HG02678 (cell line): ENCODE measurements at regions not wholly inside any gene's neighbourhood (a gene's known extent, or its start where the extent isn't known, plus 50 kb on each side); places are given as distances from the start of the nearest gene placed in this dataset.
A peak's percentile ranks its signal among the peaks of the same experiment; 100 is the strongest.

Source experiments
- ATAC-seq: cut with Tn5 transposase; IDR thresholded peaks from one replicate; pipeline ENCODE4 v1.9.1; 2021; ENCODE audit warnings: mild to moderate bottlenecking, moderate library complexity; ENCODE audit not compliant: unreplicated experiment

DNA sequence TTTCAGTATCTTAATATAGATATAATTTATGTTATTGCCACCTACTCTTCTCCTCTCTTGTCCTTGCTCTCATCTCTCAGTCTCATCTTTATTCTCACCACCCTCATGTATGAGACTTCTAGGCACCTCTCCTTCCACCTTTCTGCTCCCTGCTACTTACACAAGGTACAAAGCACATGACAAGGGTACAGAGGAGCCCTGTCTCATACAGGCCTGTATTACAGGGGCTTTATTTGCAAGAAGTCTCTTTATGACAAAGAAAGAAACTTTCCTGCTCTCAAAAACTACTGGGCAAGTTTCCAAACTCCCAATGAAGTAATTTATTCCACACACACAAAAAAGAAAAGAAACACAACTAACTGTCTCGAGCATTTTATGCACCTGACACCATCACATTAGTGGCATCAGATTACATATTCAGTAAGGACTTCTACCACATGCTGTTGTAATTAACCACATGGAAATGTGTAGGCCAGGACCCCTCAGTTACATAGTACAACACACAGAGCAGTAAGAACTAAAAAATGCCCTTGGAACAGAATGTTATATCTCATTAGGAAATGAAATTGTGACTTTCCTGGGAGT is 253.1 kb downstream of the FZD1 start:
- ATAC-seq = no peak

DNA sequence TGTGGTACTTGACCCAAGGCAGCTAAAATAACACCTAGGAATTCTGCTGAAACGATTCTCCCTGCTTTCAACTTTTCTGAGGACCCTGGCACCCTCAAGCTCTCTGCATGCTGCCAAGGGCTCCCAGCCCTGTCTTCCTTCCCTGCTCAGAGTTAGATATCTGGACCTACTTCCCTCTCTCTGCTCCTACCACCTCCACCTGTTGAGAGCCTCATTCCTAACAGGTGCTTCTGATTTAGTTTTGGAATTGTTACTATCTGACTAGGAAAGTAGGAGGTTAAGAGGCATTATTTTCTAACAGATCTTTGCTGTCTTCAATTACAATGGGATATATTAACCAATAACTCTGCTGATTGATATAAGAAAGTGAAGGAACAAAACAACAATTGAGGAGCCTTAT is 253.8 kb downstream of the FZD1 start:
- ATAC-seq = no peak

DNA sequence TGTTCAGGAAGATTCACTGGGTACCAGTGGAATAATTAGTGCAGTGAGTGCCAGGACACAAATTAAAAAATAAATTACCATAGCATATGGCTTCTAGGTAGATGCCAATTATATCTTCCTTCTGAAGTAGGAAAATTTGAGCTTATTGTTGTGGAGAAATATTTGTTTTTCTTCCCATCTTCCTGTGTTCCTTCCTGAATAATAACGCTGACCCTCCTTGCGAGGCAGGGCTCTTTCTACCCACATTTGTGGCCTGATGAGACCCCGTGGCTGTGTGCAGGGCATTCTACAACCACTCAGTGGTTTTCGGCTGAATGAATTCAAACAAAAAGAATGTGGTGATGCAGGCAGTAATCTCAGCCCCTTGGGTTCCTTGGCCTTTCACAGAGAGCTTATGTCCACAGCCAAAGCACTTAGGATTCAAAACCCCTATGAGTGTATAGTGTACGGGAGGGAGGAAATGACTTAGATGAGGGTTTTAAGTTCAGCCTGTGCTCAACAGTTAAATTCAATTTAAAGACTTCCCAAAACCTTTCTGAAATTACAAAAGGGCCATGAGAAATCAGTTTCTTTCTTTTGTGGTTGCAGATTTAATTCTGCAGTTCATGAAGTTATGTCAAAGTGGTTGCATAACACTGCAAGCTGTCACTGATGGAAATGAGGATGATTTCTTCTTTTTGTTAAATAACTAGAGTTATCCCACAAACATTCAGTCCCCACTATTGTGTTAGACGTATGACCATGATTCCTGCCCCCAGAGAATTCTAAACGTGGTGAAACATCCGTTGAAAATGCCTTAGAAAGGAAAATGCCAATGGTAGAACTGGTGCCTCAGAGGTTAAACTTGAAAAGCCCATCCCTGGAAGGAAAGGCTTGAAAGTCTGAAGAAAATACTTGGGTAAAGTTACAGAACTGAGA is 255.3 kb downstream of the FZD1 start:
- no peak for ATAC-seq

DNA sequence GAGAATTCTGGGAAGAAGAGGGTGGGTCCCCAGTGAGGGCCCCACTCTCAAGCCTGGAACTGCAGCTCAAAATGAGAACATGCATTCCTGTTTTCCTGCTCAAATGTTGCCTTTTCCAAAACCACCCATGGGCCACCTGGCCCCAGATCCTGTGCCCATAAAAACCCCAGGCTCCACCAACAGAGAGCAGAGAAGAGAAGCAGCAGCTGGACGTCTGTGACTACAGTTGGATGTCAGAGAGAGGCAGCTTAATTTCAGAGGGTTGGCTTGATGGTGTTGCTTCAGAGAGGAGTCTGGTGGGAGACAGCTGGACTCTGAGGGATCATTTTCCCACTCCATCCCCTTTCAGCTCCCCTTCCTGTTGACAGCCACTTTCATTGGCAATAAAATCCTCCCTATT is 256.4 kb downstream of the FZD1 start:
- ATAC-seq = no peak

DNA sequence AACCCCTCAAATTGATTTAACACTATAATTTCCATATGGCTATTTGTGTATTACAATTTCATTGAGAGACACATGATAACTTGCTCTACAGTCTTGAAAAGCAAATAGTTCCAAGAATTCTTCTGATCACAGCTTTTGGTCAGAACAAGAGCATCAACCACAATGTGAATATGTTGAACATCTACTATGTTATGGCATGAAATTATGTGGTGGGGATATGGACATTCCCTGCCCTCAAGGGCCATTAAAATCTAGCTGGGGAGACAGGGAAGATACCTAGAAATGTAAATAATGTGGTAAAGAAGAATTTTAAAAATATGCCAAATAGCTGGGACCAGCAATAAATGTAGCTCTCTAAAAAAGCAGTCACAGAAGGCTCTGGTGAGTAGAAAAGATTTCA is 262.2 kb downstream of the FZD1 start:
- no peak for ATAC-seq

DNA sequence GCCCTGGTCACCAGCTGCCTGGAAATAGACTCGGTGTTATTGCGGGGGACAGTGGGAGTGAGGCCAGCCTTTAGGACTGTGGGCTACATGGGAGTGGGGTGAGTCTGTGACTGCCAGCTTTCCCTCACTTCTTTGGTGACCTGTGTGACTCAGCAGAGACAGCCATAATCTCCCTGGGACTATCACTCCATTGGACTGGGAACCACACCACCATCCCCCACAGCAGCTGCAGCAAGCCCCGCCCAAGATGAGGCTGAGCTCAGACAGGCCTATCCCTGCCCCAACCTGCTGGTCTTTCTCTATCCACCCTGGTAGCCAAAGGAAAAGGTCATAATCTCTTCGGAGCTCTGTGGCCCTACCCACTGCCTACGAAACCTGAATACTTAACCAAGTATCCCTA is 263.2 kb downstream of the FZD1 start:
- ATAC-seq = no peak

DNA sequence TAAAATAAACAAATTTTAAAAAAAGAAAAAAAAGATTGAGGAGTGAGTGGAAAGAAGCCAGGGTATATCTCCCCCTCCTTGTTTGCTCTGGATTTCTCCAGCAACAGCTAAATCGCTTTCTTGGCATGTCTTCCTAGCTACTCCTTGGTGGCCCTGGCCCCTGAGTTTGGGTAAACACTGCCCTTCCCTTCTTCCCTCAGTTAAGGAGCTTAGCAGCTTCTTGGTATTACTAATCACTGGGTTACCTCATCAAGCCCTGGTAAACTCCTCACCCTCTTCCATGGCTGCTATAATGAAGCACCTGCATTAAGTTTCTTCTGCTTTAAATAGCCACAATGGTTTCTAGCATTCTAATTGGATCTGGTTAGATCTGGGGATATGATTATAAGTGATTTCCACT is 269.8 kb downstream of the FZD1 start:
- no peak for ATAC-seq

DNA sequence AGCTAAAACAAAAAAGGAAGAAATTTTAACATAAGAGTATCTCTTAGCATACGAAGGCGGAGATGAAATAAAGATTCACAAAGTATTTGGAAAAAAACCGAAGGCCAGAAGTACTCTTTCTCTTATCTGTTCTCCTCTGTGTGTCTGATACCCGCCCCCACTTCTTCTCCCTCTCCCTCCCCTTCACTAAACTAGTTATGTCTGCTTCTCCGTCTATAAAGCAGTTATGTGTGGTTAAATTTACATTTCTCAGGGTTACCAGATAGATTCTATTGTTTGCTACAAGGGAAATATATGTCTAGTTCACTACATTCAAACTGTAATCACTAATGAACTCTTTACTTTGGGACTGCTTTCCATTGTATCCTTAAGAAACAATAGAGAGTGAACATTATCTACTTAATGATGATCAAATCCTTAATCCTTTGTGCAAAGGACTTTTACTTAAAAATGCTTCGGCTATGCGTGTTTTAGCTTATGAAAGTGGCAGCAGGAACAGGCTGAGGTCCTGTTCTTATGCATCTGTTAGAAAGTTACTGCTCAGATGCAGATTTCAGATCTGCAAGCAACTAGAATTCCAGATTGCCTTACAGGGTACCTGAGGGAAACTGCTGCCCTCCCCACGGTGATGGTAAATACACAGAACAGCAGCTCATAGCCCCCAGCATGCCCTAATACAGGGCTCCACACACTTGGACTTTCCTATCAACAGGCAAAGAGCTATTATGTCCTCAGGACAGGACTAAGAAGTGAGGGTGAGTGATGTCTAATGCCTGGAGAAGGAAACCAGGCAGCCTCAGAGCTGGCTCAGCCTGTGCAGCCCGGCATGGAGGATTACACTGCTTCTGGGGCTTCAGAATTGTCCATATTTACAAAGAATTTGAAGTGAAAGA is 273.3 kb downstream of the FZD1 start:
- ATAC-seq = no peak

DNA sequence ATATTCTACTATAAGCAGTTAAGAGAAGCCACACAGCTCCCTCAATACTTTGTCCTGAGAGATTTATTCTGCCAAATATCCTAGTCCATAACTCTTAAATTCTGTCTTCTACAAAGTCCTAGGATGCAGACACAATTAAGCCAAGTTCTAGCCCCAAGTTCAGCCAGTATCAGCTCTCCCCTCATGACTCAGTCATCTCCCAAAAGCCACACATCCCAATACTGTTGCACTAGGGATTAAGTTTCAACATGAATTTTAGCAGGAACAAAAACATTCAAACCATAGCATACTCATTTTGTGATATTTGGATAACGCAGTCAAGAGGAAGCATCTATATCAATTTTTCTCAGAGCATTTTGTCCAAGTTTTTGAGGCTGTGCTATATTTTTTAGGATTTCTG is 277.4 kb downstream of the FZD1 start:
- ATAC-seq = no peak

DNA sequence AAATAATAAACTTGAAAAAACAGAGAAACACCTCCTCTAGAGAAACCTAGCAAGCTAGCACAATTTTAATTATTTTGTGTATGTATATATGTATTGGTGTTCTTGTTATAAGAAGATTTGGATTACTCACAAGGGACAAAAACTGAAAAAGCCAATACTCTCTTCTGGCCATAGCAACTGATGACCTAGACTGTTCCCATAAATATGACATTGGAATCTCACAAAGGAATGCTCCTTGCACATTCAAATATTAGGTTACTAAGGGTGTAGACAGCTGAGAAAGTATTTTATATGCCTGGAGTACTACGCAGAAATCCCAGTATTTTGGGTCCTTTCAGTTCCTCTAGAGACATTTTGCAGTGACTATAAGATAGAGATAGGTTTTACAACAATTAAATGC is 279.4 kb downstream of the FZD1 start:
- ATAC-seq = no peak

DNA sequence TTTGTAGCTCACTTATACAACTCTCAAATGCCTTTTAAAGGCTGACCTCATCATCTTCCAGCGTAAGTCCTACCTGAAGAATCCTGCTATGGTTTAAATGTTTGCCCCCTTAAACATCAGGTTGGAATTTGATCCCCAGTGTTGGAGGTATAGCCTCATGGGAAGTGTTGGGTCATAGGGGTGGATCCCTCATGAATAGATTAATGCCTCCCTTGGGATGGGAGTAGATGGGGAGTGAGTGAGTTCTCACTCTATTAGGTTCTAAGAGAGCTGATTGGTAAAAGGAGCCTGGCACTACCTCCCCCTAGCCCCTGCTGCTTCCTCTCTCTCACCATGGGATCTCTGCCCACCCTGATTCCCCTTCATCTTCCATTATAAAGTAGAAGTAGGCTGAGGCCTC is 285.6 kb downstream of the FZD1 start:
- no peak for ATAC-seq

DNA sequence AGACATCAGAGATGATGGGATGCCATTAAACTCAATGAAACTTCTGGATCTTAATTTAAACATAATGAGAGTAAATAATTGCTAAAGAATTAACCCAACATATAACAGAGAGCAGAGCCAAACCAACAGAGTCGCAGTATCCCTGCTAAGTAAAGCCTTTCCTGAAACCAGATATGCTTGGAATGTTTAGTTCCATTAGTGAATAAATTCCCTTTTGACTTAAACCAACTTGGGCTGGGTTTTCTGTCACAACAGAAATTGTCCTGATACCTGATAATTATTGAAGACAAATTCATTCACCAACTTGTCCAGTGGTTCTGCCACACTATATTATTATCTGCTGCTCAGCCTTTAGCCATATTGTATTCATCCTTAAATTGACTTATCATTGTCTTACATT is 286.7 kb downstream of the FZD1 start:
- ATAC-seq = no peak

DNA sequence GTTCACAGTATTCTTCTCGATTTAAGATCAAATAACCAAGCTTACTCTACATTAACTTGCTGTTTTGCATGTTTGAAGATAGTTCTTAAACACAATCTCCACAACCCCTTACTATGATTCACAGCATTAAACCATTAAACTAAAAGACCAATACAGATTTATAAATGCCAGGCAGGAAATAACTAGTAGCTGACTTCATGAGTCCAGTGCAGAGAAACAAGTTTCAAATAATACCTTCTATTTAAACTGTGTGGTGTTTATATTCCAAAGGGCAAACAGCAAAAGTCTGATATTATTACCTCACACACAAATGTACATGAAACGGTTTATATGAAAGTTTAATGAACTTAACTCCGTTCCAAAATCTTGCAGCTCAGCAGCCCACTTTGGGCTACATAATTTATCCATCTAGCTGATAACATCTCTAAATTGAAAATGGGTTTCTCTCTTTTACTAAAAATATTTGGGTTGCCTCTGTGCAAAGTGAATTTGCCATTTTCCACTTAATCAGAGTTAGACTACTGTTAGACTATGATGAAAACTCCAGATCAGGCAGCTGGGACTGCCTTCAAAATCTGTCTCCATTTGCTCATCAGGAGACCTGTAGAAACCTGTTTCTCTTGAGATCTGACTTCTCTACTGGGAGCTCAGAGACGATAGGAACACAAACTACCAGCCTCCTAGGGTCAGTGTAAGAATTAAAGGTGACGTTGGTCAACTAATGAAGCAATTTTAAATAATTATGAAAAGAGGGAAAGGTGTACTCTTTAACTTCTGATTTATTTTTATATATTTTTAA is 287.3 kb downstream of the FZD1 start:
- ATAC-seq = no peak

DNA sequence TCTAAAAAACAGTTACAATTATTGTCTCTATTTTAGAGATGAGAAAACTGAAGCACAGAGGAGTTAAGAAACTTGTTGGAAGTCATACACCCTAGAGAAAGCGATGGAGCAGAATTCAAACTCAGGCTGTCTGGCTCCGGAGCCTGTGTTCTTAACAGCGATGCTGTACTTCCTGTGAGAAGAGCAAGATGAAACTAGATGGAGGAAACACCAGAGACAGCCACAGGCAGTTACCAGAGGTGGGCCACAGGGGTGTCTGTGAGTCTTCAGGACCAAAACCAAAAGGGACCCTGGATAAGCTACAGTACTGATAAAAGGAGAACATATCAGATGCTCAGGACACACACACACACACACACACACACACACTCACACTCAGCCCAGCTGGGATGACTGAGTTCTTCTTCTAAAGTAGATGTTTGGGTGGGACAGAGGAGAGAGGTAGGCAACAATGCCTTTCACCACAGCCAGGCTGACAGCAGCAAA is 289.2 kb downstream of the FZD1 start:
- no peak for ATAC-seq

DNA sequence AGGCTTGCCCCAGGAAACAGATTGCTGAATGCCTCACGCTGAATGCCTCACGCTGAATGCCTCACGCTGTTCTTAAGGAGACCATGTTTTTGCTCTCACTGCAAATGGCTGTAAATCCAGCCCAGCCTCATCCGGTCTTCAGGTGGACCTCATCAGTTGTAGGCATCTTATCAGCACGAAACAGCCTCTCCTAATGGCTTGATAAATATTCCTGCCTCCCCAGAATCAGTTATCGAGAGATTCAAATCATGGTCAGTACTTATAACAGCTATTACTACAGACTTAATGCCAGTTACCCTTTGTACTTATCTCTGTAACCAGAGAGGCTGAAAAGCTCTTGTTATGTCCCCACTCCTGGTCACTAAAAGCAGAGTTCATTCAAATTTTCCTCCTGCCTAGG is 290.6 kb downstream of the FZD1 start:
- no peak for ATAC-seq

DNA sequence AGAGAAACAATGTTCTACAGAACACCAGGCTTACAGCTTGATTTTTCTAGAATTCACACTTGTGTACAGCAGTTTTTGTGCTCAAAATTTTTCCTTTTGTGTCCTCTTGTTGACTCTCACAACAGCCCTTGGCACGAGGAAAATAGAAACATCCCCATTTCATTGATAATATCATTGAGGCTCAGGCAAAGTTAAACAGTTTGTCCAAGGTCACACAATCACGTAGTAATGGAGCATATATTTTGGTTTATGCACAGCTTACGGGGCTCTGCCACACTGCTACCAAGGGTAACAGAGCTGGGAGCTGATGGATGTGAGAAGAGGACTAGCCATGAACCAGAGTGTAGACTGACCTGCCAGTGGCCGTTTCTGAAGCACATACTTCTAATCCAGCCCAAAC is 292.0 kb downstream of the FZD1 start:
- ATAC-seq = no peak

DNA sequence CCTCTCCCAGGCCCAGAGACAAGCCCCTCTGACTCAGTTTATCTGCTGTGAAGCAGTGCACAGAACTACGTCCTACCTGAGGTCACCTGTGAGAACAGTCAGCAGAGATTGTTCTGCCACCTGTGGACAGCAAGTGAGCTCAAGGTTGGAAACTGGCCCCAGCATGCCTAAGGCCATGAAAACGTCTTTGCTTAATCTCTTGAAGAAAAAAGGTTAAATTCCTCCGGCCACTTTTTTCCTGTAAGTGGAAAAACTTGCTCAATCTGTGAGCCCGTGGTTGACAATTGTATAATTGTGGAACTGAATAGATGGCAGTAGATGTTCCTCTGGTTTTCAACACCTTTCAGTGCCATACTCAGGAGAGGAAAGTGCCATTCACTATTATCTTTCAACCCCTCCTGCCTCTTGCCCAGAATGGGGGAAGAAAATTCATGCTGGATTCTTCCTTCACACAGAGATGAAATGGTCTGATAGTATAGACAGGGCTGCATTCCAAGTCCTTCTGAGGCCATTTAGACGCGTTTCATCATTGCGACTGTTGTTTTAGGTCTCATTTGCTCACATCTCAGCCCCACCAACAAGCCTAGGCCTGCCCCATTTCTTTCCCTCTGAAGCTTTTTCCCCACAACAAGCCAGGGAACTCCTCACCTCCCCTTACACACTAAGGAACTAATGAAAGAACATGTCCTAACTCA is 292.9 kb downstream of the FZD1 start:
- ATAC-seq = no peak

DNA sequence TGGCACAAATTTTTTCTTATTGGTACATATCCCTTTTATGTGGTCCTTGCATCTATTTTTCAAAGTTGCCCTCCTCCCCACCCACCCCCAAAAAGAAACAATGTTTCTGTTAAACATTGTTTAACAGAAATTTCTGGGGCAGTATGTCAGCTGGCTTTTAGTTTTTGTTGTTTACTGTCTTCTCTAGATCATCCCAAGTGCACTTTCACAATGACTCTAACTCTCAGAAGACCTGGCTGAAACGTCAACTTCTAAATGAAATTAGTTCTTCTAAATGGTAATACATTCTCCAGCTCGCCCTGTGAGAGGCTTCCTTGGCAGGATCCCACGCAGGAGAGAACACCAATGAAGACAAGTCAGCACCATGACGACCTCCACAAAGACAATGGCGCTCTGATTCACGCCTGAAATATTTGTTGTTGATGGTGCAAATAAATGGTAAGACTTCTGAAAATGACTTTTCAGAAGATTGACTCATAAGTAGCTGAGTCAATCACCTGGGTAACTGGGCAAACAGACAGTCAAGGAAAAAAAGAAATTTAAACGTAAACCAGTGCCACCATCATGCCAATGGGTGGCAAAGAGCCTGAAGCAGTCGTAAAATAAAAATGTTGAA is 293.7 kb downstream of the FZD1 start:
- ATAC-seq = peak; percentile 84

DNA sequence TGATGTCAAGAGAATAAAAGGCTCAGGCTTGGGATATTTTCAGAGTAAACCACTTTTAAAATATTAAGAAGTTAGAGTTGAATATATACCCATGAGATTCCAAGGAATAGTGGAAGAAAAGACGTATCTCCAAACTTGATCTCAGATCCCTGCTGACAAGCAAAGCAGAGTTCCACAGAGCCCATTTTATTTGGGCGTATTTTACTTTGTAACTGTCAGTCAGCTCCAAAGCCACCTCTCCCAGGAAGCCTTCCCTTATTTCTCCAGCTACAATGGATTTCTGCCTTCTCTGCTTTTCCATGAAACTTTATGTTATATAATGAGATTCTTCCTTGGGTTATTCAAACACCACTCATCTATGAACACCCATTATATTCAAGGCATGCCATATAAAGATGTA is 295.7 kb downstream of the FZD1 start:
- no peak for ATAC-seq

DNA sequence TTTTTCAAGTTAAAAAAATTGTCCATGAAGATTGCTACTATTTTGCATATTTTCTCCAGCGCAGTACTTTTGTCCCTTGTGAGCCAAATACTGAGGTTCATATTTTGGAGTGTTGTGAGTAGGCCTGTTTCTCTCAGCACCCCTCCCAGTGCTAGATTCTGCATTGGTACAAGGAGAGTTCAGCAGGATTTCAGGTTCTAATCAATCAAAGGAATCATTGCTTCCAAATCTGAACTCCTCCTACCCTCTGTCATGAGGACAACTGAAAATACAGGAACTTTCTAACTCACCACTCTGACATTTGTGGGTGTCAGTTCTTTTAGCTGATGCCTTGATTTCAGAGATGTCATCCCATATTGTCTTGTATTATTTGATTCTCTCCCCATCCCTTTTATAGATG is 299.9 kb downstream of the FZD1 start:
- ATAC-seq = no peak
